ENCODE measurements at regions not wholly inside any gene's neighbourhood (a gene's known extent, or its start where the extent isn't known, plus 50 kb on each side); places are given as distances from the start of the nearest gene placed in this dataset.
"Not testable (repeated sequence)": the region's sequence is repeated elsewhere in the genome, so short reads cannot be mapped to it uniquely, and the experiment has no call there.

DNA sequence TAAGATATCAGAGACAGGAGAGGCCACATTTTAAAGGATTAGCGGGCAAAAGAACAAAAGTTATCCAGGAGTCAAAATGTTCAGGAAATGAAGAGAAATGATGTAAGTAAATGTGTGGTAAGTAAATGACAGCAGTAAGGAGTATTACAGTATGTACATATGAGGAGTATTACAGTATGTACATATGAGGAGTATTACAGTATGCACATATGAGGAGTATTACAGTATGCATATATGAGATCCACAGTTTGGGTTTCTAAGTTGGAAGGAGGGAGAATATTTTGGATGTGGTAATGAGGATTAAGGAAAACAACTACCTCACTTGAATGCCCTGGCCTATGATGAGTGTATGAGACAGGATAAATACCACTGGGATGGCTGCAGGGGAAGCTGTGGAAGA, 192.4 kb upstream of the DGKB start:
- in situ Hi-C loops (cut with HindIII; ENCODE audit: low pct_unique_long_range_greater_than_20kb, low sequenced_read_pairs) = no loop called here
- DNase-seq (ENCODE audit: low read depth in 1 of 2, low spot score in 1 of 2) = no peak
- TF ChIP-seq JUND (IDR thresholded peaks at IDR 0.05; ENCODE audit: low read depth) = no peak

DNA sequence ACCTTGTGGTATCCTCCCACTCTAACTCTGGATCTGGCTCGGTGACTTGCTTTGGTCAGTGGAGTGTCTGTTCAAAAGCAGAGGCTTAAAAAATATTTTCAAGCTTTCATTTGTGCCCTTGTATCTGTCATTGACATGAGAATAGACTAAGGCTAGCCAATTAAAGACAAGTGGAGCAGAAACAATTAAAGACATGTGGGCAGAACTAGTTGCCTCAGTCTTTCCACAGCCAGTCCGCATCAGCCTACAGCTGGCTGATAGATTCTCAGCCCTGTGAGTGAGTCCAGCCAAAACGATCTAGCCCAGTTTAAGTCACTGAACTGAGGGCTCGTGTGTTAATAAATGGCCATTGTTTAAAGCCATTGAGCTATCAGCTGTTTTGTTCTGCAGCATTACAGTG, 185.2 kb upstream of the DGKB start:
- no peak for DNase-seq (ENCODE audit: low read depth in 1 of 2, low spot score in 1 of 2)
- in situ Hi-C loops (cut with HindIII; ENCODE audit: low pct_unique_long_range_greater_than_20kb, low sequenced_read_pairs) = no loop called here
- TF ChIP-seq JUND (IDR thresholded peaks at IDR 0.05; ENCODE audit: low read depth) = no peak

DNA sequence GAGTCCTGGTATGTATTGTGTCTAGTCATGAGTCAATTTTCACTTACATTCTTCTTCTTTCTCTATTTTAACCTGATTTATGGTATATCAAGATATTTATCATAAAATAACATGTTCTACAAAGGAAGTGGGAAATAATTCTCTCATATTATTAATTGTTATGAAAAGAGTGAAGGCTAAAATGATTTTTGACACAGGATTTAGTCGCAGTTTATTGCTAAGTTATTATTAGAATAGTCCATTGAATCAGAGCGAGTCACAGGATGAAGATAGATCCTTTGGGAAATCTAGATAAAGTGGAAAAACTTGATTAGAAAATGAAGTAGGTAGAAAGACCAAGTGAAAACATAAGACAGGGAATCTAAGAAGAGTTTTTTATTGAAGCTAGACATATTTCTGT, 184.3 kb upstream of the DGKB start:
- DNase-seq (ENCODE audit: low read depth in 1 of 2, low spot score in 1 of 2) = no peak
- in situ Hi-C loops (cut with HindIII; ENCODE audit: low pct_unique_long_range_greater_than_20kb, low sequenced_read_pairs) = no loop called here
- TF ChIP-seq JUND (IDR thresholded peaks at IDR 0.05; ENCODE audit: low read depth) = no peak

DNA sequence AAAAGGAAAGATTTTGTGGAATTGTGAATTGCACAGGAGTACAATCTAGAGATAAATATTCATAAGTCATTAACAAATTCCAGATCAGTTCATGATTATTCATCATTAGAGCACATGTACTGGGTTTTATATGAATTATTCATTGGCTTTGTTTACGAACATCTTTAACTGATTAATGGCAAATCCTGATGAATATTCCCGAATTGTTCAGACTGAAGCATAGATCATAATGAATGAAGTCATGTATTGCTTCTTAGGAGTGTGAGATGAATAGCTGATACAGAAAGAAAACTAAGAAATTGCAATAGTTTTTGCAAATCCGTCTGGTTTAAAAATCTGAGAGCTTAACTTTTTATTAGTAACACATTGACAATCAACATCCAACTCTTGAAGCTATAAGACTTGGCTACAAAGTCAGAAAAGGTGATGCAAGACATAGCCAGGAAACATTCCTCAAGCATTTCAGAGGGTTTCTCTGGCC, 183.6 kb upstream of the DGKB start:
- in situ Hi-C loops (cut with HindIII; ENCODE audit: low pct_unique_long_range_greater_than_20kb, low sequenced_read_pairs) = no loop called here
- no peak for TF ChIP-seq JUND (IDR thresholded peaks at IDR 0.05; ENCODE audit: low read depth)
- no peak for DNase-seq (ENCODE audit: low read depth in 1 of 2, low spot score in 1 of 2)

DNA sequence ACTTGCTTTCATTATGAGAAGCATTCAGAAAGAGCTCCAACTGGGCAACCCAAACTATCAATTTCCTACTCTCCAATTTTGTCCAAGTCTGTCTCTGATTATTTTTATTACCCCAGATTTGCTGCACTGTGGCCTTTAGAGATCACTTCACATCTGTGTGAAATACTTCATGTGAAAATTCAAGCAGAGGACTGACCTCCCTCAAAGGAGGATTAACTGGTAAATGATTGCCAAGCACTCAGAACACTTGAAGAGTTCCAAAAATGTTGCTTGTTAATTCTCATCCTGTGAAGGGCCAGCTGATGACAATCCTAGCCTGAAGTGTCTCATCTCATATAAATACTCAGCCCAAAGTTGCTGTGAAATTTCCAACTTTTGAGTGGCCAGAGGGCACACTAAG, 182.8 kb upstream of the DGKB start:
- no peak for DNase-seq (ENCODE audit: low read depth in 1 of 2, low spot score in 1 of 2)
- no peak for TF ChIP-seq JUND (IDR thresholded peaks at IDR 0.05; ENCODE audit: low read depth)
- in situ Hi-C loops (cut with HindIII; ENCODE audit: low pct_unique_long_range_greater_than_20kb, low sequenced_read_pairs) = no loop called here

DNA sequence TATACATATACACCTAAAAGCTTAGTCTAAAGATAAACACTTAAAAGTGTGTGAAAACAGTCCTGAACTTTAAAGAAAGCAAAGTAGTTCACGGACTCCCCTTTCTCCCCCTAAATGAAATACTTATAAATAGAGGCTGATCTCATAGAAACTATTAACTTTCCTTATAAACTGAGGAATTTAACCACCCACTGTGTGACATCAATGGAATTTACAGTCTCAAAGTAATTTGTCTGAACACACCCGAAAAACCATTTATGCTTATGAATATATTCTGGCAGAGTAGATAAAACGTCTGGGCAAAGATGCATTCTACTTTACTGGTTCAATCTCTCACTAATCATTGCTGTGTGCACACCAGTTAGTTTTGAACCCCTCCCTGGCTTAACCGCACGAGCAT, 181.8 kb upstream of the DGKB start:
- in situ Hi-C loops (cut with HindIII; ENCODE audit: low pct_unique_long_range_greater_than_20kb, low sequenced_read_pairs) = no loop called here
- no peak for TF ChIP-seq JUND (IDR thresholded peaks at IDR 0.05; ENCODE audit: low read depth)
- no peak for DNase-seq (ENCODE audit: low read depth in 1 of 2, low spot score in 1 of 2)

DNA sequence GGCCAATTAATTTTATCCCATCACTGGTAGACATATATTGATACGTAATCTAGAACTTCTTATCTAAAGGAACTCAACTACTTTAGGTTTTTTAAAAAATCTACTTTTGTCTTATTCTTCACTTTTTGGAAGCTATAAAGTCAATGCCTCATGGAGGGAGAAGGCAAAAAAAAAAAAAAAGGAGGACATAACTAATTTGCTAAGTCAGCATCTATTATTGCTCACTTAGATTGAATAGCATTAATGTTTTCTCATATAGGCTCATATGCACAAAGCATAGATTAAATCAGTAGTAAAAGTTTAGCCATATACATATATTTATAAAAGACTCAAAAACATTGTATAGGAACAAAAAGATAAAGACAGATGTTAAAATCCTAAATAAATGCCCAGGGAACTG, 179.3 kb upstream of the DGKB start:
- in situ Hi-C loops (cut with HindIII; ENCODE audit: low pct_unique_long_range_greater_than_20kb, low sequenced_read_pairs) = no loop called here
- DNase-seq (ENCODE audit: low read depth in 1 of 2, low spot score in 1 of 2) = no peak
- TF ChIP-seq JUND (IDR thresholded peaks at IDR 0.05; ENCODE audit: low read depth) = no peak

DNA sequence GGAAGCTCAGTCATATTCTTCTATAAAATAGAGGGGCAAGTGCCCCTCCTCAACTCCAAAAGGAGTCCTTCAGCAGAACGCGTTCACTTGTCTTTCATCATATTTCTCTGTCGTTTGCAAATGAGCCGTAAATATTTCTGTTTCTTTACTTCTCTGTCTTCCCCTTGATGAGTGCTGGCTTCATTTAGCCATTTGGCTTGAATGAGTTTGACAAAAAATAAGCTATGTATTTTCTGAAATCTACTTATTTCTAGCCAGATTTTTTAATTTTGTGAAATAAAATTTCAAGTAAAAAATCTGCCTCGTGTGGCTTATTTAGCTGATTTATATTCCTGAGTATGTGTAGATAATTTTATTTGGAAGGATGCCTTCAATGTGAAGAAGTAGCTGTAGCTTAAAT, 170.8 kb upstream of the DGKB start:
- DNase-seq (ENCODE audit: low read depth in 1 of 2, low spot score in 1 of 2) = no peak
- TF ChIP-seq JUND (IDR thresholded peaks at IDR 0.05; ENCODE audit: low read depth) = no peak
- in situ Hi-C loops (cut with HindIII; ENCODE audit: low pct_unique_long_range_greater_than_20kb, low sequenced_read_pairs) = no loop called here

DNA sequence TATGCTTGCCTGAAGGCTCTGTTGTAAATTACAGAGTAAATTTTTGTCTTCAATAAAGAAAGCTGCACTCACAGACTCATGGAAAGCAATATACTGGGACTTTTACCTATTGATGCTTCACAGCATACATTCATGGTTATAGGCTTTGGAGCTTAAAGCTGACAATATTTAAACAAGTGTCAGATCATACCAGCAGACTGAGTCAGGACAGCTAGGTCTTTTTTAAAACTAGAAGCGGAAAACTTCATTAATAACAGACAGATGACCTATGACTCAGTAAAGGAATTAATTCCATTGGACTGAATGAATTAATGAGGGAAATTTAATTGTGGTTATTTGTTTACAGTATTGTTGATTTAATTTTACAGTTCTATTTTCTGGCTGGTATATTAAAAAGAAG, 165.8 kb upstream of the DGKB start:
- no peak for TF ChIP-seq JUND (IDR thresholded peaks at IDR 0.05; ENCODE audit: low read depth)
- in situ Hi-C loops (cut with HindIII; ENCODE audit: low pct_unique_long_range_greater_than_20kb, low sequenced_read_pairs) = no loop called here
- no peak for DNase-seq (ENCODE audit: low read depth in 1 of 2, low spot score in 1 of 2)

DNA sequence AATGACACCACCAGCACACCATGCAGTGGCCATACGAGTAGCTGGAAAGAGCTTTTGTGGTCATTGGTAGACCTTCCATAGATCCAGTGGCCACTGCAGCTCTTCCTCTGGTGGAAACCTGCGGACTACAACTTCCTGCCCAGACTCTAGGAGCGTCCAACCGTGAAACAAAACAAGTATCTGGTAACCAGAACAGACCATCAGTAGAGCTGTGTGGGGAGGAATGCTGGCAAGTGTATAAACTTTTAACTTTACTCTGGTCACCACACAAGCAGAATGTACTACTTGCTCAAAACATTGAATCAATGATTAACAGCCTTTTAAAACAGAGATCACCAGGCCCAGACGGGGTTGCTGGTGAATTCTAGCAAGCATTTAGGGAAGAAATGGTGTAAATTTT, 154.7 kb upstream of the DGKB start:
- no peak for DNase-seq (ENCODE audit: low read depth in 1 of 2, low spot score in 1 of 2)
- in situ Hi-C loops (cut with HindIII; ENCODE audit: low pct_unique_long_range_greater_than_20kb, low sequenced_read_pairs) = no loop called here
- TF ChIP-seq JUND (IDR thresholded peaks at IDR 0.05; ENCODE audit: low read depth) = no peak

DNA sequence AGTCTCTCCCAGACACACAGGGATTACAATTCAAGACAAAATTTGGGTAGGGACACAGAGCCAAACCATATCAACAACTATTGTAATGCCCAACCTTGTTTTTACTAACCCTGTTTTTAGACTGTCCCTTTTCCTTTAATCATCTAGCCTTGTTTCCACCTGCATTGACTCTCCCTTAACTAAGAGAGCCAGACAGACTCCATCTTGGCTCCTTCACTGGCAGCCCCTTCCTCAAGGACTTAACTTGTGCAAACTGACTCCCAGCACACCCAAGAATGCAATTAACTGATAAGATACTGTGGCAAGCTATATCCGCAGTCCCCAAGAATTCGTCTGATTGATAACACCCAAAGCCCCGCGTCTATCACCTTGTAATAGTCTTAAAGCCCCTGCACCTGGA, 151.8 kb upstream of the DGKB start:
- DNase-seq (ENCODE audit: low read depth in 1 of 2, low spot score in 1 of 2); in situ Hi-C loops (cut with HindIII; ENCODE audit: low pct_unique_long_range_greater_than_20kb, low sequenced_read_pairs): not testable (repeated sequence)

DNA sequence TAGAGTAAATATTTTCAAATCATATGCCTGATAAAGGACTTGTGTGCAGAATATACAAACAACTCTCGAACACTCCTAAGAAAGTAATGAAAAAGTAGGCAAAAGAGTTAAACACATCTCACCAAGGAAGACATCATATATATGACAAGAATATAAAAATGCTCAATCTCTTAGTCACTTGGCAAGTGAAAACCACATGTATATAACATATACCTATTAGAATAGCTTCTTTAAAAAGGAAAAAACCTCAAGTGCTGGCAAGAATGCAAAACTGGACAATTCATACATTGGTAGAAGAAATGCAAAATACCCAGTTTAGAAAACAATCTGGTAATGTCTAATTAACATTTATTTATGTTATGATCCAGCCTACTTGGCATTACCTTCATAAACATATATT, 146.6 kb upstream of the DGKB start:
- DNase-seq (ENCODE audit: low read depth in 1 of 2, low spot score in 1 of 2) = no peak
- no peak for TF ChIP-seq JUND (IDR thresholded peaks at IDR 0.05; ENCODE audit: low read depth)
- in situ Hi-C loops (cut with HindIII; ENCODE audit: low pct_unique_long_range_greater_than_20kb, low sequenced_read_pairs) = no loop called here

DNA sequence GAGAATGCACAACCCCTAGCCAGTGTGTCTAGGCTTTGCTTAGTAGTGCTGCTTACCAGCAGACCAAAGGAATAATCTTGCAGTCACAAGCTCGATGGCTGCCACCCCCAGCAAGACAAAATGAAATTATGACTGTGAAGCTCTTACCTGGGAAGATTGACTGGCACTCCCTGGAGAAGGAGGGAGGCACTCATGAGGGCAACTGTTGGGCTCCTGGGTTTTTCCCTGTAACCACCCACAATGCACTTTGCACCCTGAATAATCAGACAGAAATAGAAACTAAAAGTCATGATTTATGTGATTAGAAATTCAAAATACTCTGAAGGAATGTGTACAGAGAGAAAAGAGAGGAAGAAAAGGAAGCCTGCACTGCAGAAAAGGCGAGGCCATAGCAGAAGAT, 144.3 kb upstream of the DGKB start:
- in situ Hi-C loops (cut with HindIII; ENCODE audit: low pct_unique_long_range_greater_than_20kb, low sequenced_read_pairs) = no loop called here
- TF ChIP-seq JUND (IDR thresholded peaks at IDR 0.05; ENCODE audit: low read depth) = no peak
- DNase-seq (ENCODE audit: low read depth in 1 of 2, low spot score in 1 of 2) = no peak

DNA sequence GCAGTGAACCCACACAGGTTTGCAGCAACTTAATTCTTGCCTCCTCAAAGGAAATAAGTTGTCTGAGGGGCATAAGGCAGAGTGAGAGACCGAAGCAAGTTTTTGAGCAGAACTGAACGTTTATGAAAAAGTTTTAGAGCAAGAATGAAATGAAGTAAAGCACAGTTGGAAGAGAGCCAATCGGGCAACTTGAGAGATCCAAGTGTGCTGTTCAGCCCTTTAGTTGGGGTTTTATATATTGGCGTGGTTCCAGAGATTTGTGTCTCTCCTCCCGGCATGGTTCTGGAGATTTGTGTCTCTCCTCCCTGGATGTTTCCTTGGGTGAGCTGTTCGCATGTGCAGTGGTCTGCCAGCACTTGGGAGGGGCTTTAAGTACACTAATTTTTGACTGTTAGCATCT, 141.4 kb upstream of the DGKB start:
- no peak for TF ChIP-seq JUND (IDR thresholded peaks at IDR 0.05; ENCODE audit: low read depth)
- DNase-seq (ENCODE audit: low read depth in 1 of 2, low spot score in 1 of 2) = no peak
- in situ Hi-C loops (cut with HindIII; ENCODE audit: low pct_unique_long_range_greater_than_20kb, low sequenced_read_pairs) = no loop called here
